HCT116 (cell line): ENCODE measurements at regions not wholly inside any gene's neighbourhood (a gene's known extent, or its start where the extent isn't known, plus 50 kb on each side); places are given as distances from the start of the nearest gene placed in this dataset.
A peak's percentile ranks its signal among the peaks of the same experiment; 100 is the strongest.

Source experiments
- CBX3 ChIP-seq: IDR thresholded peaks from 2 replicates; pipeline ENCODE4 v1.6.1; 2012; ENCODE audit warnings: low read depth
- CEBPB ChIP-seq: IDR thresholded peaks from 2 replicates; pipeline ENCODE4 v1.6.1; 2012; ENCODE audit warnings: low read depth
- EZH2 ChIP-seq: fragments of 200-600 bp; sonication (generic); IDR thresholded peaks from 2 replicates; pipeline ENCODE4 v1.6.1; 2017; ENCODE audit warnings: antibody characterized with exemption, mixed run types
- POLR2A ChIP-seq: IDR thresholded peaks from 2 replicates; pipeline ENCODE4 v1.7.0; 2011; ENCODE audit warnings: borderline replicate concordance; ENCODE audit not compliant: insufficient read depth, insufficient read length; ENCODE audit errors: extremely low read depth
- RAD21 ChIP-seq: IDR thresholded peaks from 2 replicates; pipeline ENCODE4 v1.6.1; 2012; ENCODE audit warnings: low read depth, mild to moderate bottlenecking
- YY1 ChIP-seq: IDR thresholded peaks from 2 replicates; pipeline ENCODE4 v1.6.1; 2011; ENCODE audit warnings: low read length, low read depth, moderate library complexity, mild to moderate bottlenecking; ENCODE audit not compliant: insufficient replicate concordance; ENCODE audit errors: extremely low read depth
- ZNF274 ChIP-seq: fragments of 200-500 bp; sonication (Bioruptor generic); IDR thresholded peaks from 2 replicates; pipeline ENCODE4 v1.6.1; 2014; ENCODE audit warnings: mild to moderate bottlenecking, low read depth, low read length, inconsistent platforms
- TF ChIP-seq, protein P1 (sequence below): IDR thresholded peaks from 2 replicates; pipeline ENCODE4 v1.6.1; 2012
- TF ChIP-seq, protein P2 (sequence below): IDR thresholded peaks from 2 replicates; pipeline ENCODE4 v1.6.1; 2012; ENCODE audit warnings: low read depth
- TF ChIP-seq, protein P3 (sequence below), 3 experiments: fragments of 200-600 bp in 1 of 3; sonication (generic) in 1 of 3; IDR thresholded peaks in 2 of 3; conservative IDR thresholded peaks in 1 of 3; 2 replicates each; pipeline ENCODE4 v1.5.1; 2012 to 2017; ENCODE audit warnings: low read depth in 2 of 3, low read length in 2 of 3, antibody characterized with exemption in 1 of 3, borderline replicate concordance in 1 of 3, control low read depth in 1 of 3, mild to moderate bottlenecking in 1 of 3, mixed read lengths in 1 of 3, mixed run types in 1 of 3, moderate library complexity in 1 of 3; ENCODE audit not compliant: insufficient read depth in 1 of 3
- TF ChIP-seq, protein P4 (sequence below): IDR thresholded peaks from 2 replicates; pipeline ENCODE4 v1.6.1; 2011; ENCODE audit warnings: mild to moderate bottlenecking, low read length, moderate library complexity; ENCODE audit not compliant: insufficient replicate concordance; ENCODE audit errors: extremely low read depth

DNA sequence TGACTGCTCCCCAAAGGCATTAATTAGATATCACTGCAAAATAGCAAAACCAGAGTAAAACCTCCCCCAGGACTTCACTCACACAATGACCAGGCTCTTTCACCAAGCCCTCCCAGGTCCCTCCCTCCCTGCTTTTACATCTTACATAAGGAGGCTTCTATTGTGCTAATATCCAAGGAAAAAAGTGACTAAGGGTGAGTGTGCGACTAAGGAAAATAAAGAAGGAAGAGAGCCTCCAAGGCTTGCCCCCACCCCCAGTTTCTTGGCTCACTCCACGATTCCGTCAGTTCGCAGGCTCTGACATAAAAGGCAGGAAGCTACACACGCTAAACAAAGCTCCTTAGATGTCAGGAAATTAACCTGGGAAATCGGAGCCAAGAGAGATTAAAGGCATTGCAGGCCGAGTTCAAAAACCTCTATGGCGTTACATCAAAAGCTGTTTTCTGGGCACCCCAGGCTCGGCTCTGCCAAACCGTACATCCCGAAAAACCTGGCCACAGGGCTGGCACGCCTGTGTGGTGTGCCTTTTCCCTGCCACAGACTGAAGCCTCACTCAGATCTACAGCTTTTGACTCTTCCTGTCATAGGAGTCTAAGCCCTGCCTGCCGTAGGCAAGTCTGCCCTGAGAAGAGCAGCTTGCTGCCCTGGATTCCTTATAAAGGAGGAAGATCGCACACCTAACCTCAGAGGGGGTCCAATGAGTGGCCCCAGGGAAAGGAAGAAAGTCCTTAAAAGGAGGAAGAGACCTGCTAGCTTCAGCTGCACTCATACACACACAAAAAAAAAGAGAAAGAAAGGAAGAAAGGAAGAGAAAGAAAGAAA, 67.0 kb upstream of the SERP2 start:
- TF ChIP-seq, protein P1, sequence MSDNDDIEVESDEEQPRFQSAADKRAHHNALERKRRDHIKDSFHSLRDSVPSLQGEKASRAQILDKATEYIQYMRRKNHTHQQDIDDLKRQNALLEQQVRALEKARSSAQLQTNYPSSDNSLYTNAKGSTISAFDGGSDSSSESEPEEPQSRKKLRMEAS: no peak
- TF ChIP-seq, protein P2, sequence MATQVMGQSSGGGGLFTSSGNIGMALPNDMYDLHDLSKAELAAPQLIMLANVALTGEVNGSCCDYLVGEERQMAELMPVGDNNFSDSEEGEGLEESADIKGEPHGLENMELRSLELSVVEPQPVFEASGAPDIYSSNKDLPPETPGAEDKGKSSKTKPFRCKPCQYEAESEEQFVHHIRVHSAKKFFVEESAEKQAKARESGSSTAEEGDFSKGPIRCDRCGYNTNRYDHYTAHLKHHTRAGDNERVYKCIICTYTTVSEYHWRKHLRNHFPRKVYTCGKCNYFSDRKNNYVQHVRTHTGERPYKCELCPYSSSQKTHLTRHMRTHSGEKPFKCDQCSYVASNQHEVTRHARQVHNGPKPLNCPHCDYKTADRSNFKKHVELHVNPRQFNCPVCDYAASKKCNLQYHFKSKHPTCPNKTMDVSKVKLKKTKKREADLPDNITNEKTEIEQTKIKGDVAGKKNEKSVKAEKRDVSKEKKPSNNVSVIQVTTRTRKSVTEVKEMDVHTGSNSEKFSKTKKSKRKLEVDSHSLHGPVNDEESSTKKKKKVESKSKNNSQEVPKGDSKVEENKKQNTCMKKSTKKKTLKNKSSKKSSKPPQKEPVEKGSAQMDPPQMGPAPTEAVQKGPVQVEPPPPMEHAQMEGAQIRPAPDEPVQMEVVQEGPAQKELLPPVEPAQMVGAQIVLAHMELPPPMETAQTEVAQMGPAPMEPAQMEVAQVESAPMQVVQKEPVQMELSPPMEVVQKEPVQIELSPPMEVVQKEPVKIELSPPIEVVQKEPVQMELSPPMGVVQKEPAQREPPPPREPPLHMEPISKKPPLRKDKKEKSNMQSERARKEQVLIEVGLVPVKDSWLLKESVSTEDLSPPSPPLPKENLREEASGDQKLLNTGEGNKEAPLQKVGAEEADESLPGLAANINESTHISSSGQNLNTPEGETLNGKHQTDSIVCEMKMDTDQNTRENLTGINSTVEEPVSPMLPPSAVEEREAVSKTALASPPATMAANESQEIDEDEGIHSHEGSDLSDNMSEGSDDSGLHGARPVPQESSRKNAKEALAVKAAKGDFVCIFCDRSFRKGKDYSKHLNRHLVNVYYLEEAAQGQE: no peak
- TF ChIP-seq EZH2: no peak
- TF ChIP-seq, protein P3, sequence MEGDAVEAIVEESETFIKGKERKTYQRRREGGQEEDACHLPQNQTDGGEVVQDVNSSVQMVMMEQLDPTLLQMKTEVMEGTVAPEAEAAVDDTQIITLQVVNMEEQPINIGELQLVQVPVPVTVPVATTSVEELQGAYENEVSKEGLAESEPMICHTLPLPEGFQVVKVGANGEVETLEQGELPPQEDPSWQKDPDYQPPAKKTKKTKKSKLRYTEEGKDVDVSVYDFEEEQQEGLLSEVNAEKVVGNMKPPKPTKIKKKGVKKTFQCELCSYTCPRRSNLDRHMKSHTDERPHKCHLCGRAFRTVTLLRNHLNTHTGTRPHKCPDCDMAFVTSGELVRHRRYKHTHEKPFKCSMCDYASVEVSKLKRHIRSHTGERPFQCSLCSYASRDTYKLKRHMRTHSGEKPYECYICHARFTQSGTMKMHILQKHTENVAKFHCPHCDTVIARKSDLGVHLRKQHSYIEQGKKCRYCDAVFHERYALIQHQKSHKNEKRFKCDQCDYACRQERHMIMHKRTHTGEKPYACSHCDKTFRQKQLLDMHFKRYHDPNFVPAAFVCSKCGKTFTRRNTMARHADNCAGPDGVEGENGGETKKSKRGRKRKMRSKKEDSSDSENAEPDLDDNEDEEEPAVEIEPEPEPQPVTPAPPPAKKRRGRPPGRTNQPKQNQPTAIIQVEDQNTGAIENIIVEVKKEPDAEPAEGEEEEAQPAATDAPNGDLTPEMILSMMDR (IDR thresholded peaks at IDR 0.05 in 2 of 3, conservative IDR thresholded peaks at IDR 0.05 in 1 of 3; ENCODE audit: borderline replicate concordance in 1 of 3, insufficient read depth in 1 of 3, low read depth in 2 of 3, low read length in 2 of 3): no peak
- TF ChIP-seq ZNF274: no peak
- TF ChIP-seq POLR2A: no peak
- no peak for TF ChIP-seq CBX3
- TF ChIP-seq RAD21: no peak
- no peak for TF ChIP-seq YY1
- TF ChIP-seq, protein P4, sequence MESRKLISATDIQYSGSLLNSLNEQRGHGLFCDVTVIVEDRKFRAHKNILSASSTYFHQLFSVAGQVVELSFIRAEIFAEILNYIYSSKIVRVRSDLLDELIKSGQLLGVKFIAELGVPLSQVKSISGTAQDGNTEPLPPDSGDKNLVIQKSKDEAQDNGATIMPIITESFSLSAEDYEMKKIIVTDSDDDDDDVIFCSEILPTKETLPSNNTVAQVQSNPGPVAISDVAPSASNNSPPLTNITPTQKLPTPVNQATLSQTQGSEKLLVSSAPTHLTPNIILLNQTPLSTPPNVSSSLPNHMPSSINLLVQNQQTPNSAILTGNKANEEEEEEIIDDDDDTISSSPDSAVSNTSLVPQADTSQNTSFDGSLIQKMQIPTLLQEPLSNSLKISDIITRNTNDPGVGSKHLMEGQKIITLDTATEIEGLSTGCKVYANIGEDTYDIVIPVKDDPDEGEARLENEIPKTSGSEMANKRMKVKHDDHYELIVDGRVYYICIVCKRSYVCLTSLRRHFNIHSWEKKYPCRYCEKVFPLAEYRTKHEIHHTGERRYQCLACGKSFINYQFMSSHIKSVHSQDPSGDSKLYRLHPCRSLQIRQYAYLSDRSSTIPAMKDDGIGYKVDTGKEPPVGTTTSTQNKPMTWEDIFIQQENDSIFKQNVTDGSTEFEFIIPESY: peak; percentile 57
- no peak for TF ChIP-seq CEBPB
